ENCODE measurements at regions not wholly inside any gene's neighbourhood (a gene's known extent, or its start where the extent isn't known, plus 50 kb on each side); places are given as distances from the start of the nearest gene placed in this dataset.

DNA sequence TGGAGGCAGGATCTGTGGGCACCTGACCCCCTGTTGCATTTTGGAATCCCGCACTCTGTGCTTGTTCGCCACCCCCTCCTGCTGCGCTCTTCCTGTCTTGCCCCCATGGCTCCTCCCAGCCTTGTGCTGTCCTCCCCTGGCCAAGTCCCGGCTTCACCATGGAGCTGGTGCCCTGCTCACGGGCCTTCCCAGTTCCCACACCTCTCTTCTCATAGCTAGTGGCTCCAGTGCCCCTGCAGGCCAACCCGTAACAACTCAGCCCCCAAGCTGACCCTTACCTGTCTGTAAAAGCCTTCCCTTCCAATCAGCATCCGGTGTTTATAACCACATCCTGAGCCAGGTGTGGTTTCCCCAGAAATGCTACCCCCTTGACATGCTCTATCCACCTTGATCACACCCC lies 407.7 kb upstream of the C2CD4B start:
- DNase-seq (ENCODE audit: low read depth in 3 of 3): no peak

DNA sequence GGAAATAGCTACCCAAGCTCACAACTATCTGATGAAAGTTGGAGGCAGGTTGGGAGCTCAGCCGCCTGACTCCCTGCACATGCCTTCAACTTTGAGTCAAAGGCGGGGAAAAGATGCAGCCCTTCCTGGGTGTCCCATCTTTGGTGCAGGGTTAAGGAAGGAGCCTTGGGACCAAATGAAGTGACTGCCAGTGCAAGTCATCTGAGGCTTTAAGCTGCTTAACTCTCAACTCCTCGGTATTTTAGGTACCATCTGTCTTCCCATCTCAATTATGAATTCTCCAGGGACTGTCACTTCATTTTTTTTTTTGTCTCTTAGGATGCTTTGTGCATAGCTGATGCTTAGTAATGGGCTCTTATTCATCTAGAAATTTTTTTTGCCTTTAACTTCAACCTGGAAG lies 408.8 kb upstream of the C2CD4B start:
- DNase-seq (ENCODE audit: low read depth in 3 of 3): no peak

DNA sequence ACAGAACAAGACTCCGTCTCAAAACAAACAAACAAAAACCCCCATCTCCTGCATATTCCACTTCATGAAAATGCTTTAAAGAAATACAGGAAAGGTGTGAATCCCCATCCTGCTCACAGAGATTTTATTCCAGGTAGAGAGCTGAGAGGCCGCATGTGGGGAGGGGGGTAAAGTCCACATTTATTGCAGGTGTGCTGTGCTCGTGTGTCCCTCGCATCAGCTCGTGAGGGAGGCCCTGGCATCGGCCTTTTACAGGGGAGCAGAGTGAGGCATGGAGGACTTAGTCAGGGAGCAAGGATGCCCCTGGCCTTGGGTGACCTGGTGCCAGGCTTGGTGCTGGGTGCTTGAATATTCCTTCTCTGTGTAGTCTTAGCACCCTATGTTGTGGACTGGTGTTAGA lies 413.5 kb upstream of the C2CD4B start:
- DNase-seq (ENCODE audit: low read depth in 3 of 3): no peak

DNA sequence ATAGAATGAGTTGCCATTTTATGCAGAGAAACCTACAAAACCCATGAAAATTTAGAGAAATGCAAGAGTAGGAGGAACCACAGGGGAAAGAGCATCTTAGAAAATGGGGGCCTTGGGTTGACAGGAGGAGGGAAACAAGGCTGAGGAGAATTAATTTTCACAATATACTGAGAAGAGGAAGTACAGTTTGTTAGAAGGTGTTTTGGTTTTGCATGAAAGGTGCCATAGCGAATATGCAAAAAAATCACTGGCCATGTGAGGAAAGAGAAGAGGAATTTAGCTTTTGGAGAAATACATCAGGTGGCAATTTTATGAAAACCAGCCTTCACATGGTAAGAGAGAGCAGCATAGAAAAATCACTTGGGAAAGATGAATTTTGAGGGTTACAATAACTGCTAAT lies 413.9 kb upstream of the C2CD4B start:
- DNase-seq (ENCODE audit: low read depth in 3 of 3): no peak

DNA sequence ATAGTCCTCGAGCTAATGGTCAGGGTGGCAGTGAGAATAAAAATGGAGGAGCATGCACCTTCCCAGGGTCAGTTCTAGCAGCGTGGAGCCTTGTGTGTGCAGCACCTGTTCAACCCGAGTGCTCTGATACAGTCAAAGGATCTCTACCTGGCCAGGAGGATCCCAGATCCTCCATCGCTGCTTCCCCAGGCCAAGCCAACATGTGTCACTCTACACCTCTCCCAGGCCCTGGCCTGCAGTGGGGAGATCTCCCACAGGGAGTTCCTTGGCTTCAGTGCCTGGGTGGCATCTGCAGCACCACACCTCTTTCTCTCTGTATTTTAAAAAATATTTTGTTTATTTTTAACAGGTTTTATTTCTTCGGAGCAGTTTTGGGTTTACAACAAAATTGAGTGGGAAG lies 414.8 kb upstream of the C2CD4B start:
- no peak for DNase-seq (ENCODE audit: low read depth in 3 of 3)

DNA sequence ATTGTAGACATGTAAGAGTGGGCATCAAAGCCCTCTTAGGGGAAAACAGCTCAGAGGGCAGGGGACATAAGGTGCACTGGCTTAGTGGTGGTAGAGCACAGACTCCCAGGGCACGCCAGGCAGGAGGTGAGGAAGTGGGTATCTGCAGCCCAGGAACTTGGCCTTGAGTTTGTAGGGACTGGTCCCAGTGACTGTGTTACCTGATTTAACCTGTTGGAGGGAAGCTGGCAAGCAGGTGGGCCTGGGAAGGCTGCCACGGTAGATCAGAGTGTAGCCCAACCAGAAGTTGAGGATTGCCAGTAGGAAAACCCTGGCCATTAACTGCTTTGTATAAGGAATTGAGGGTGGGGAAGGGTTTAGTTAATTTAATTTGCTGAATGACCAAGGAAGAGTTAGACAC lies 417.5 kb upstream of the C2CD4B start:
- DNase-seq (ENCODE audit: low read depth in 3 of 3): no peak

DNA sequence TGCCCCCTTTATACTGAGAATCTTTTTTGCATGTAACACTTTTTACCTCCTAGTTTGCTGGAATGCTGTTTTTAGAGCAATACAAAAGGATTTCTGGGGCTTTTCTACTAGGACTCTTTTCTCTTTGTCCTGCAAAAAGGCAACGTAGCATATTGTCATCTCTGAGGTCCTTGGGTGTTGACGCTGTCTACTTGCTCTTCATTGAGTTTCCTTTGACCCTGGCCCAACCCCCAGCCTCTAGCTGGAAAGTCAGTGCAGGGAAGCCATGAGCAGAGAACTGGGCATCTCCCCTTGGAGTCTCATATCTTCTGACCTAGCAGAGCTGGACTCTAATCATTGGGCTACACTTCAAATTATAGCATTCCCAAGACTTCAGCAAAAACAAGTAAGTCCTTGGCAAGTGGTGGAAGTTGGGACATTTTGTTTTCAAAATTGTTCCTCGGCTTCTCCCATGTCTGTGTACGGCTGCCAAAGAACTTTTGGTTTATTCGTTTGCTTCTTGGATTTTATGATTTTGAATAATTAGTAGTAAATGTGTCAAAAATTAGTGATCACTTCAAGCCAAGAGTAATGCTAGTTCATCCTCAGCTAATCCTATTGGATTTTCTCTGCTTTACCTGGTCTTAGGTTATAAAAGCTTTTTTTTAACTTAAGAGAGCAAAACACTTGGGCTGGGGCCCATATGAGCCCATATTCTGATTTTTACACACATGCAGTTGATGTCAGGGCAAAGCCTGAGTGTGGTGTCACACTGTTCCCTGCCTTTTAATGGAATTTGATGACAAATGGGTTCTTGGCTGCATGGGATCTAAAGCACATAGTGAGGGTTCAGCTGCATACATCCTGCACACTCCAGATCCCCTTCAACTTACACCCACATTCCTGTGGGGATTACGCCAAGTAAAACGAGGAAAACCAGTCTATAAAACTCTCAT lies 419.5 kb upstream of the C2CD4B start:
- no peak for DNase-seq (ENCODE audit: low read depth in 3 of 3)

DNA sequence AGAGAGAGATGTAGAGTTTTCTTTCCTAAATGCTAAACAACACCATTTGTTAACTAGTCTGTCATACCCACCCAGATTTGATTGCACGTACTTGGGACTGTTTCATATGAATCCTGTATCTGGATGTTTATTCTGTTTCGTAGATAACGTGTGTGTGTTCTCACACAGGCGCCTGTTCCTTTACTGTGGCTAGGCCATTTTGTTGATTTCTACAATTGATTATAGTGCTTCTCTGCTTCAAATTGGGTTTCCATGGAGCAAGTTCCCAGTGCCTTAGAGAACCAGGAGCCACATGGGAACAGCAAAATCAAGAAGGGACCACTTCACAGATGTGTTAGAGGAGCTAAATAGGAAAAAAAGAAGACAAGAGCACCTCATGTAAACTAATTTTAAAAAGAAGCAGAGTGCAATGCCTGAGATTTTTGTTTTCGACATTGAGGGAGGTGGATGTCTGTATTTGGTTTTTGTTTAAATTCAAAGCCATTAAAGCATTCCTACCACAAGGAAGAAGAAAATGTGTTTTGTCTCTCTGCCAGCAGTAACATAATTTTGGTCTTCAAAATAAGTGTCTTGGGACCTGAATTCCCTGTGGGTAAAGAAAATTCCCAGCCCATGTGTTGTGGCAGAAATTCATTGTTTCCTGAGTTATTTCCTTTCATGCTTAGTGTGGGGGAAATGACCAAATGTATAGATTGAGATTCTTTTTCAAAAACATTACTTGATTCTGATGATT lies 424.0 kb upstream of the C2CD4B start:
- no peak for DNase-seq (ENCODE audit: low read depth in 3 of 3)

DNA sequence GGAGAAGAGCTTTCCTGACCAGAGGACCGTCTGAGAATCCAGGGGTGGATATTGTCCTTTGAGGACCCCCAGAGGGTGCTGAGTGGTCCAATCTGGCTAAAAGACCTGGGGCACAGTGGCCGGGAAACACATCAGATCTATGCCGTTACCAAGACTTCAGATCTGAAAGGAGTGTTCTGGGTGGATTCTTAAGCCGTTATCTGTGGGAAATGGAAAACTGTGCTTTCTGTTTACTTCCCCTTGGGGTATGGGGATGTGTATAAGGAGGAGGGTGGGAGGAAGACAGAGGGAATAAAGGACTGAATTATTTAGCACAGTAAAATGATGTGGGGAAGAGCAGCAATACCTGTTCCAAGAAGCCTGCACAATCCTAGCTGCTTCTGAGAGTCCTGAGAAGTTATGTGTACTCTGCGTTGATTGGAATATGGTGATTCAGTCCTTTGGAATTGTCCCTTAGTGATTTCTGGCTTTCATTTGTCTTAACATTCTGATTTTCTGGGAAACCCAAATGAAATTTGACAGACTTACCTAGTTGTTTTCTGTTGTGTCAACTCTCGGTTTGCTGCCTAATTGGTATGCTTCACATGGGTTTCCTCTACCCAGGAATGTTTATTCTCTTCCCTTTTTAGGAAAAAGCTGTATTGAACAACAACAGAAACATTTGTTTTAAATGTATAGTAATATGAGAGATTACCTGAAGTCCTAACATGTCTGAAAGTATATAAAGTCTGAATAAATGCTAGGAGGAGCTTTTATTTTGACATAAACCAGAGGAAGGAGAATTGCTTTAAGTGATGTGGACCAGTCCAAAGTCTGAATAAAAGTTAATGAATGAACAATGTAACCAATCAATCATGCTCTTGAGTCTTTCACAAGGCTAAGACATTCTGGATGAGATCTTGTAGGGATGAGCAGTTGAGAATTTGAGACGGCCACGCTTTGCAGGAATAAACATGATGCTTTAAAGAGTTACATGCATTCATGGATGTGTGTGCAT lies 427.1 kb upstream of the C2CD4B start:
- no peak for DNase-seq (ENCODE audit: low read depth in 3 of 3)

DNA sequence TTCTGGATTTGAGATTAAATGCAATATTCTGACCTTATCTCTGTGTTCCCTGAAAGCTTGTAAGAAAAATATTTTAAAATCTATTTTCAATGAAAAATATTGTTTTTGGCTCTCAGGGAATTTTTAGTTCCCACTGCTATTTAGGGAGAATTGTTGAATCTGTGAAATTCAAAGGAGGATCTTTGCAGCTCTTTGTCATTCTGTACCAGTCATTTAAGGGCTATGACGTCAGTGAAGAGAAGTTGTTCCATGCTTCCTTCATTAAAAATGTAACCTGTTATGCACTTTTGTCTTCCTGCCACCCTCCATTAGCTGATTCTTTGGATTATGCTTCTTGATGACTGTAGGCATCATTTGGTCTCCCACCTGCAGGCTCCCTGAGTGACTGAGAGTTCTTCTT lies 427.8 kb upstream of the C2CD4B start:
- no peak for DNase-seq (ENCODE audit: low read depth in 3 of 3)

DNA sequence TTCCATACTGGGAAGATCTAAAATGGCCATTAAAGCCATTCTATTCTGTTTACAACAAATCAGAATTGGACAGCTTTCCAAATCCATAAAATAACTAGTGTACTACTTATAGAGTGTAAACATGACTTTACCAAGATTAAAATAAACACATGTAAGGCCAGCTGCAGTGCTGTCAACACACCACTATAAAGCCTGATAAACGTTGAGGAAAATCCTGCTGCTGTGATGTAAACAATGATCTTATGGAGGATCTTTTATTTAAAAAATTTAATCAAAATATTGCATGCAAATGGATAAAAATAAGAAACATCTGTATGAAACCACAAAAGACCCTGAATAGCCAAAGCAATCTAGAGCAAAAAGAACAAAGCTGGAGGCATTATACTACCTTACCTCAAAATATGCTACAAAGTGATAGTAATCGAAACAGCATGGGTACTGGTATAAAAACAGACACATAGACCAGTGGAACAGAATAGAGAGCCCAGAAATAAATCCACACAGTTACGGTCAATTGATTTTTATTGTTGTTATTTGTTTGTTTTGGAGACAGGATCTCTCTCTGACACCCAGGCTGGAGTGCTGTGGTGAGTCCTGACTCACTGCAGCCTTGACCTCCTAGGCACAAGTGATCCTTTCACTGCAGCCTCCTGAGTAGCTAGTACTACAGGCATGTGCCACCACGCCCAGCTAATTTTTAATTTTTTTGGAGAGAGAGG lies 428.8 kb upstream of the C2CD4B start:
- no peak for DNase-seq (ENCODE audit: low read depth in 3 of 3)

DNA sequence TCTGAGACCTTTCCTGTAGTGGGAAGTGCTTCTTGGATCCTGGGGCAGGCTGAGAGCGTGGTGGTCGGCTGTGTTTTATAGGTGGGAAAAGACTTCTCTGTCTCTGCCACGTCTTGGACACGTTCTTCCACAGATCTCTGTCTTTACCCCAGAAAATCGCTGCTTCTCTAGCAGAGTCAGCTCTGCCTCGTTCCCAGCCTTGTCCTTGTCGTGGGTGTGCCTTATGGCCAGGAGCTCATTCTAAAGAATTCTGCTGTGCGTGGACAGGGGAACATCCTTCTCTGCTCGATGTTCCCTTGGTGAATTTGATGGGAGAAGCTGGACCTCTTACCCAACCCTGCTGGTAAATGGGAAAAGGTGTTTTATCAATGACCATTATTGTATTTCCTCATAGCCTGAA lies 433.1 kb upstream of the C2CD4B start:
- DNase-seq (ENCODE audit: low read depth in 3 of 3): no peak

DNA sequence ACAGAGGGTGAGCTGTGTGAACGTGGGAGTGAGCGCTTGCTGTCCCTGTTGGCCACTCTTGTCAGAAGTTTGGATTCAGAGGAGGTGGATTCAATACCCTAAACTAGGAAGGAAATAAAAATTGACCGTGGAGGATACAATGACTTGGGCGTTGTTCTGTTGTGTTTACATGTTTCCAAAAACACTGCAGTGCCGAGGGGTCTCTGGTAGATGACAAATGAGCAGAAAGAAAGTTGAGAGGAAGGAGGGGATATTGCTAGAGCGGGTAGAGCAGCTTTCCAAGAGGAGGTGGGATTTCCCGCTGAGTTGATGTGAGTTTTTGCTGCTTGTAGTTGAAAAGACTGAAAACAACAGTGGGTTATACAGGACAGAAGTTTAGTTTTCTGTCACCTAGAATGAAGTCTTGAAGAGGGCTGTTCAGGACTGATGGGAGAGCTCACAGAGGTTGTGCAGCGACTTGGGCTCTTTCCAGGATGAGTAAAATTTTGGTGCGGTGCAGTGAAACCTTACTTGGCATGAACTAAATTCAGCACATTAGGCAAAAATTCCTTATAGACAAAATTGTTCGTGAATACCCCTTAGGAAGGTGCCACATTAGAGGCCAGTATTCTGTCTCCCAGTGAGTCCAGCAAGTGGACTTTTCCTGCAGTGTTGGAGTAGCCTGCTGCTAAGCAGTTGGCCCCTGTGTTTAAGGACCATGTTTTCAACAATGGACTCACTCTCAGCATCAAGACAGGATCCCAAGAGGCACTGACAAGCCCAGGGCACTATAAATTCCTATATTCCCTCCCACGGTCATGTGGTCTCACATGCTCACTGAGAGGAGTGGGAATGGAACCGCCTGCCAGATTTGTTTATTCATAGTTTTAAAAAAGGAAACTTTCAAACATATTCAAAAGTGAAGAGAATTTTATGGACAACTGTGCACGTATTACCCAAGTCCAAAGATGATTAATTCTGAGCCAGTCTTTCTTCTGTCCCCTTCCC lies 435.0 kb upstream of the C2CD4B start:
- DNase-seq (ENCODE audit: low read depth in 3 of 3): no peak

DNA sequence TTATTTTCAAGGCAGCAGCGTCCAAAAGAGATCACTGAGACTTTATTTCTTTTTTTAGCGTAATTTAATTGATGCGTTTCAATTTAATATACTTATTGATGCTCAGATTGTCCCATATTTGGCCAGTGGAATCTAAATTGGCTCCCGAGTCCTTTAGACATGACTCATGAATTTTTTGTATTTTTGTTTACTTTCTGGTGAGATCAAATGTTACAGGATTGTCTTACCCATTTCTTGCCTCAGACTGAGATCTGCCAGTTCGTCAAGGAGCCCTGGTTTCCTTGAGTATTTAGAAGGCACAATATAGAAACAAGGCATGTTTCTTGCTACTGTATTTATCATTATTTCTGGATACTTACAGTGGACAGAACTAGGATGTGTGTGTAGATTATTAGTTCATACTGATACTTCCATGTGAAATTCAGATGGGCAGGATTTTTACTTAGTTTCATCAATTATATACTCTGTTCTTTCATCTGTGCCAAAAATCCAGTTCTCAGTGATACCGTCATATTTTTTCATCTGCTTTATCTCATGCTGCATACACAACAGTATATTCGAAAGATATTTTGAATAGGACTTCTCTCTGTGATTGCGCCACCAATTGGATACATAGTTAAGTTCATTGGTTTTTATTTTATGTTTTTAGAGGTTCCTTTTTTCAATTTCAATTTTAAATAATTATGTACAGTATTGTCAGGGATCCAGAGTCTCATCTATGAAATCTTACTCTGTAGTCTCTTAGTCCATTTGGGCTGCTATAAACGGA lies 436.9 kb upstream of the C2CD4B start:
- no peak for DNase-seq (ENCODE audit: low read depth in 3 of 3)

DNA sequence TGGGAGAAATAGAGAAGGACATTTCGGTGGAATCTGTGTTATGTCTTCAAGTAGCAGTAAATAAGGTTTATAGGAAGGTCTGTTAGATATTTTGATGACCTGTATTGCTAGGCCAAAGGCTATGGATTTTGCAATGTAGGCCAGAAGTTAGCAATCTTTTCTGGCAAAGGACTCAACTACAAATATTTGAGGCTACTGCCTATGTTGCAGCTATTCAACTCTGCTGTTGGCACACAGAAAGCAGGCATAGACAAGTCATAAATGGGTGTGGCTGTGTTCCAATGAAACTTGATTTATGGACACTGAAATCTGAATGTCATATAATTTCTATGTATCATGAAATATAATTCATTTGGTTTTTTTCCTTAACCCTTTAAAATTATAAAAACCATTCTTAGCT lies 438.7 kb upstream of the C2CD4B start:
- no peak for DNase-seq (ENCODE audit: low read depth in 3 of 3)

DNA sequence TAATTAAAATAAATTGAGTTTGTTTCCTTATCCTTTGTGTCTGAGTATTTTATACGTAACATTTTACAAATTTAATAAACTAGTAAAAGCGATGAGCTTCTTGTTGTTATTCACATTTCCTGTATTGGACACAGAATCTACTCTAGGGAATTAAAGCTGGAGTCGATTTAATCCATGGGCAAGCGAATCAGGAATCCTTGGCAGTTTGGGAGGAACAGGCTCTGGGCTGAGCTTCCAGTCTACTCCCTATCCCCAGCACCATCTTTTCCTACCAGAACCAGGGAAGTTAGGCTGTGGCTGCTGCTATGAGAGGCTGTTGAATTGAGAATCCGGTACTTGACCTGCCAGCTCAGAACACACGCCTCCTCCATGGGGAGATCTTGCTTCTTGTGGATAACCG lies 437.3 kb upstream of the TPM1 start:
- no peak for DNase-seq (ENCODE audit: low read depth in 3 of 3)

DNA sequence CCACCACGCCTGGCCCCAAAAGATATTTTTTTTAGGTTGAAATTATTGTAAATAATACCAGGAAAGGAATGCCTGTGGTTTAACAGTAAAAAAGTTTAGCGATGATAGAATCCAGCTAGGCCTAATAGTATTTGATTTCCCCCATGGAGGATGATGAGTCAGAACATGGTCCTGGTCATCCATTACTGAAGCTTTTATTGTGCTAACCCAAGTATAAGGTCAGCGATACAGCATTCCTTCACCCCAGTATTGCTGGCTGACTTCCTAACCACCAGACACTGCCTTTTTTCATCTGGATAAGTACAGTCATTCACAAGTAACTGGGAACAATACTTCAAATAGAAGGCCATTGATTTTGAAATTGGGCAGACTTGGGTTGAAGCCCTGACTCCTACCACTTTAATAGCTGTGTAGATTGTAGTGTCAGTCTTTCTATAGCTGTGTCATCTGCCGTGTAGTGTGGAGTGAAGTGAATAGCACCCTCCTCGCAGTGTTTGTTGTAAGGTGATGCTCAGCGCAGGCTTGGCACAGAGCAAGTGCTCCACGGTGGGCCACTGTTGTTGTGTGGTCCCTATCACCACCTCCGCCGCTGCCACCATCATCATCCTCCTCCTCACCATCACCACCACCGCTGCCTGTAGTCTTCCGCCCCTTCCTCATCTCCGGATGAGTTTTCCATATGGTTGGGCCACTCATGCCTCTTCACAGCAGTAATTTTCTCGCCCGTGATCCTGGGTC lies 436.0 kb upstream of the TPM1 start:
- DNase-seq (ENCODE audit: low read depth in 3 of 3): no peak

DNA sequence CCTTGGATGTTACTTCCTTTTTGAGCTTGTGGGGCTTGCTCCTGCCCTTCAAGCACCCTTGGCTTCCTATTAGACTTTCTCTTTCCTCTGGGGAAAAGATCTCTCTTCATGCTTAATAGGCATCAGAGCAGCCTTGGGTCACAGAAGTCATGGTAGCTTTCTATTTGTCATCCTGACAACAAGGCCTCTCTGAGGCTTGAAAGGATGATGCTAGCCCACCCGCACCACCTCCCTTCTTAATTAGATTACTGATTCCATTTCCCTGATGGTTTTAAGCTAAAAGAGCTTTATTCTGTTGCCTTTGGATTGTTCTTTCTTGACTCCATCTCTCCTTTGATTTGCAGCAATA lies 435.5 kb upstream of the TPM1 start:
- DNase-seq (ENCODE audit: low read depth in 3 of 3): no peak

DNA sequence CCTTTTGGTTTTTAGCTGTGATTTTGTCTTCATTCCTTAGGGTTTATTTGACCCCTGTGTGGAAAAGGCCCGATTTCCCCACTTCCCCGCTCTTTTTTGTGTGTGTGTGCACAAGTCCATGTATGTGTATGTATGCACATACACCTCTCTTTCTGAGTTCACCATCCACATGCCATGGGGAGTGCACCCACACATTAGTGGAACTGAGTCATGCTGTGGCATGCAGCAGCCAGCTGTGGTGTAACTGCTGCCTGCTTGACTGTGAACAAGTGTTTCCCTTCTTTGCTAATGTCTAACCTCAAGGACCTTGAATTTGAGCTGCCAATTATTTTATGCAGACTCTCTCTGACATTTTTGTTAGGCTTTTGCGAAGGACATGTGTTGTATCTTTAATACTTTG lies 434.9 kb upstream of the TPM1 start:
- DNase-seq (ENCODE audit: low read depth in 3 of 3): no peak

All from stimulated activated CD4-positive, alpha-beta T cell treated with anti-CD3 and anti-CD28 coated beads, TNF-alpha, amount 100 ng/mL, for 24 hours (primary cell).